ENCODE measurements at regions not wholly inside any gene's neighbourhood (a gene's known extent, or its start where the extent isn't known, plus 50 kb on each side); places are given as distances from the start of the nearest gene placed in this dataset.

DNA sequence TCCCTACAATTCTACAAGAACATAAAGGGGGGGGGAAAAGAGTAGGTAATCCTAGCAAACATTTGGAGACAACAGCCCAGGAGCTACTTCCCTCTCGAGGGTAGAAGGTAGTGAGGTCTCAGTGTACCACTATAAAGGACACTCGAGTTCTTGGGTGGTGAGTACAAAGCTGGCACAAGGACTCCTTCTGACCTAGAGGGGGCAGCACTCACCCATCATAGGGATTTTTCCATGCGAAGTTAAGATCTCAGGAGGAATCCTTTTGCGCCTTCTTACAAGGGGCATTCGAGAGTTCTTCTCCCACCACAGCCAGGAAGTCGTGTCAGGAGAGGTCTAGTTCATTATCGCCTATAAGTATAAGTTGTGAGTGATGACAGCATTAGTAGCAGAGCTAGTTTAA, 200.2 kb upstream of the RBM19 start (continued):
- TF ChIP-seq, protein P1, sequence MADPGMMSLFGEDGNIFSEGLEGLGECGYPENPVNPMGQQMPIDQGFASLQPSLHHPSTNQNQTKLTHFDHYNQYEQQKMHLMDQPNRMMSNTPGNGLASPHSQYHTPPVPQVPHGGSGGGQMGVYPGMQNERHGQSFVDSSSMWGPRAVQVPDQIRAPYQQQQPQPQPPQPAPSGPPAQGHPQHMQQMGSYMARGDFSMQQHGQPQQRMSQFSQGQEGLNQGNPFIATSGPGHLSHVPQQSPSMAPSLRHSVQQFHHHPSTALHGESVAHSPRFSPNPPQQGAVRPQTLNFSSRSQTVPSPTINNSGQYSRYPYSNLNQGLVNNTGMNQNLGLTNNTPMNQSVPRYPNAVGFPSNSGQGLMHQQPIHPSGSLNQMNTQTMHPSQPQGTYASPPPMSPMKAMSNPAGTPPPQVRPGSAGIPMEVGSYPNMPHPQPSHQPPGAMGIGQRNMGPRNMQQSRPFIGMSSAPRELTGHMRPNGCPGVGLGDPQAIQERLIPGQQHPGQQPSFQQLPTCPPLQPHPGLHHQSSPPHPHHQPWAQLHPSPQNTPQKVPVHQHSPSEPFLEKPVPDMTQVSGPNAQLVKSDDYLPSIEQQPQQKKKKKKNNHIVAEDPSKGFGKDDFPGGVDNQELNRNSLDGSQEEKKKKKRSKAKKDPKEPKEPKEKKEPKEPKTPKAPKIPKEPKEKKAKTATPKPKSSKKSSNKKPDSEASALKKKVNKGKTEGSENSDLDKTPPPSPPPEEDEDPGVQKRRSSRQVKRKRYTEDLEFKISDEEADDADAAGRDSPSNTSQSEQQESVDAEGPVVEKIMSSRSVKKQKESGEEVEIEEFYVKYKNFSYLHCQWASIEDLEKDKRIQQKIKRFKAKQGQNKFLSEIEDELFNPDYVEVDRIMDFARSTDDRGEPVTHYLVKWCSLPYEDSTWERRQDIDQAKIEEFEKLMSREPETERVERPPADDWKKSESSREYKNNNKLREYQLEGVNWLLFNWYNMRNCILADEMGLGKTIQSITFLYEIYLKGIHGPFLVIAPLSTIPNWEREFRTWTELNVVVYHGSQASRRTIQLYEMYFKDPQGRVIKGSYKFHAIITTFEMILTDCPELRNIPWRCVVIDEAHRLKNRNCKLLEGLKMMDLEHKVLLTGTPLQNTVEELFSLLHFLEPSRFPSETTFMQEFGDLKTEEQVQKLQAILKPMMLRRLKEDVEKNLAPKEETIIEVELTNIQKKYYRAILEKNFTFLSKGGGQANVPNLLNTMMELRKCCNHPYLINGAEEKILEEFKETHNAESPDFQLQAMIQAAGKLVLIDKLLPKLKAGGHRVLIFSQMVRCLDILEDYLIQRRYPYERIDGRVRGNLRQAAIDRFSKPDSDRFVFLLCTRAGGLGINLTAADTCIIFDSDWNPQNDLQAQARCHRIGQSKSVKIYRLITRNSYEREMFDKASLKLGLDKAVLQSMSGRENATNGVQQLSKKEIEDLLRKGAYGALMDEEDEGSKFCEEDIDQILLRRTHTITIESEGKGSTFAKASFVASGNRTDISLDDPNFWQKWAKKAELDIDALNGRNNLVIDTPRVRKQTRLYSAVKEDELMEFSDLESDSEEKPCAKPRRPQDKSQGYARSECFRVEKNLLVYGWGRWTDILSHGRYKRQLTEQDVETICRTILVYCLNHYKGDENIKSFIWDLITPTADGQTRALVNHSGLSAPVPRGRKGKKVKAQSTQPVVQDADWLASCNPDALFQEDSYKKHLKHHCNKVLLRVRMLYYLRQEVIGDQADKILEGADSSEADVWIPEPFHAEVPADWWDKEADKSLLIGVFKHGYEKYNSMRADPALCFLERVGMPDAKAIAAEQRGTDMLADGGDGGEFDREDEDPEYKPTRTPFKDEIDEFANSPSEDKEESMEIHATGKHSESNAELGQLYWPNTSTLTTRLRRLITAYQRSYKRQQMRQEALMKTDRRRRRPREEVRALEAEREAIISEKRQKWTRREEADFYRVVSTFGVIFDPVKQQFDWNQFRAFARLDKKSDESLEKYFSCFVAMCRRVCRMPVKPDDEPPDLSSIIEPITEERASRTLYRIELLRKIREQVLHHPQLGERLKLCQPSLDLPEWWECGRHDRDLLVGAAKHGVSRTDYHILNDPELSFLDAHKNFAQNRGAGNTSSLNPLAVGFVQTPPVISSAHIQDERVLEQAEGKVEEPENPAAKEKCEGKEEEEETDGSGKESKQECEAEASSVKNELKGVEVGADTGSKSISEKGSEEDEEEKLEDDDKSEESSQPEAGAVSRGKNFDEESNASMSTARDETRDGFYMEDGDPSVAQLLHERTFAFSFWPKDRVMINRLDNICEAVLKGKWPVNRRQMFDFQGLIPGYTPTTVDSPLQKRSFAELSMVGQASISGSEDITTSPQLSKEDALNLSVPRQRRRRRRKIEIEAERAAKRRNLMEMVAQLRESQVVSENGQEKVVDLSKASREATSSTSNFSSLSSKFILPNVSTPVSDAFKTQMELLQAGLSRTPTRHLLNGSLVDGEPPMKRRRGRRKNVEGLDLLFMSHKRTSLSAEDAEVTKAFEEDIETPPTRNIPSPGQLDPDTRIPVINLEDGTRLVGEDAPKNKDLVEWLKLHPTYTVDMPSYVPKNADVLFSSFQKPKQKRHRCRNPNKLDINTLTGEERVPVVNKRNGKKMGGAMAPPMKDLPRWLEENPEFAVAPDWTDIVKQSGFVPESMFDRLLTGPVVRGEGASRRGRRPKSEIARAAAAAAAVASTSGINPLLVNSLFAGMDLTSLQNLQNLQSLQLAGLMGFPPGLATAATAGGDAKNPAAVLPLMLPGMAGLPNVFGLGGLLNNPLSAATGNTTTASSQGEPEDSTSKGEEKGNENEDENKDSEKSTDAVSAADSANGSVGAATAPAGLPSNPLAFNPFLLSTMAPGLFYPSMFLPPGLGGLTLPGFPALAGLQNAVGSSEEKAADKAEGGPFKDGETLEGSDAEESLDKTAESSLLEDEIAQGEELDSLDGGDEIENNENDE (IDR thresholded peaks at IDR 0.05; ENCODE audit: low read depth, low read length): no peak
- TF ChIP-seq, protein P2, sequence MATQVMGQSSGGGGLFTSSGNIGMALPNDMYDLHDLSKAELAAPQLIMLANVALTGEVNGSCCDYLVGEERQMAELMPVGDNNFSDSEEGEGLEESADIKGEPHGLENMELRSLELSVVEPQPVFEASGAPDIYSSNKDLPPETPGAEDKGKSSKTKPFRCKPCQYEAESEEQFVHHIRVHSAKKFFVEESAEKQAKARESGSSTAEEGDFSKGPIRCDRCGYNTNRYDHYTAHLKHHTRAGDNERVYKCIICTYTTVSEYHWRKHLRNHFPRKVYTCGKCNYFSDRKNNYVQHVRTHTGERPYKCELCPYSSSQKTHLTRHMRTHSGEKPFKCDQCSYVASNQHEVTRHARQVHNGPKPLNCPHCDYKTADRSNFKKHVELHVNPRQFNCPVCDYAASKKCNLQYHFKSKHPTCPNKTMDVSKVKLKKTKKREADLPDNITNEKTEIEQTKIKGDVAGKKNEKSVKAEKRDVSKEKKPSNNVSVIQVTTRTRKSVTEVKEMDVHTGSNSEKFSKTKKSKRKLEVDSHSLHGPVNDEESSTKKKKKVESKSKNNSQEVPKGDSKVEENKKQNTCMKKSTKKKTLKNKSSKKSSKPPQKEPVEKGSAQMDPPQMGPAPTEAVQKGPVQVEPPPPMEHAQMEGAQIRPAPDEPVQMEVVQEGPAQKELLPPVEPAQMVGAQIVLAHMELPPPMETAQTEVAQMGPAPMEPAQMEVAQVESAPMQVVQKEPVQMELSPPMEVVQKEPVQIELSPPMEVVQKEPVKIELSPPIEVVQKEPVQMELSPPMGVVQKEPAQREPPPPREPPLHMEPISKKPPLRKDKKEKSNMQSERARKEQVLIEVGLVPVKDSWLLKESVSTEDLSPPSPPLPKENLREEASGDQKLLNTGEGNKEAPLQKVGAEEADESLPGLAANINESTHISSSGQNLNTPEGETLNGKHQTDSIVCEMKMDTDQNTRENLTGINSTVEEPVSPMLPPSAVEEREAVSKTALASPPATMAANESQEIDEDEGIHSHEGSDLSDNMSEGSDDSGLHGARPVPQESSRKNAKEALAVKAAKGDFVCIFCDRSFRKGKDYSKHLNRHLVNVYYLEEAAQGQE (IDR thresholded peaks at IDR 0.05; ENCODE audit: borderline replicate concordance): 0 out of 2 replicates have a peak, but pooled peaks have one; percentile 41
- TF ChIP-seq, protein P2 (CRISPR knock-in tag; IDR thresholded peaks at IDR 0.05; ENCODE audit: low read depth): no peak
- TF ChIP-seq ZEB2 (IDR thresholded peaks at IDR 0.05) (no peak), BMI1 (IDR thresholded peaks at IDR 0.05; ENCODE audit: low read length) (no peak), NFE2 (IDR thresholded peaks at IDR 0.05; ENCODE audit: low read depth) (no peak), FOXK2 (conservative IDR thresholded peaks at IDR 0.05 in 1 of 2, IDR thresholded peaks at IDR 0.05 in 1 of 2; ENCODE audit: low read depth in 2 of 2) (no peak), POLR2A (conservative IDR thresholded peaks at IDR 0.05) (no peak), ZNF224 (CRISPR knock-in tag; IDR thresholded peaks at IDR 0.05) (no peak), SUPT5H (IDR thresholded peaks at IDR 0.05) (no peak)
